Motor neuron (in vitro differentiated cells): ENCODE measurements at regions not wholly inside any gene's neighbourhood (a gene's known extent, or its start where the extent isn't known, plus 50 kb on each side); places are given as distances from the start of the nearest gene placed in this dataset.
A peak's percentile ranks its signal among the peaks of the same experiment; 100 is the strongest.

Experiments used
- ATAC-seq, 8 experiments: fragments of 200-7000 bp; cut with Tn5 transposase; replicated peaks in 6 of 8; 2 replicates each; pipeline ENCODE4 v1.8.0; 2021; ENCODE audit warnings: mild to moderate bottlenecking in 8 of 8, moderate library complexity in 8 of 8
- H3K27ac ChIP-seq, 2 donors: fragments of 250-450 bp; sonication (Bioruptor Pico); 2 replicates each; pipeline ENCODE4 v1.9.0; 2021; ENCODE audit warnings: antibody characterized with exemption in 2 of 2, mild to moderate bottlenecking in 2 of 2, moderate library complexity in 1 of 2
- H3K4me1 ChIP-seq, 2 donors: fragments of 250-450 bp; sonication (Bioruptor Pico); replicated peaks in 1 of 2; 2 replicates each; pipeline ENCODE4 v1.6.1; 2021; ENCODE audit warnings: antibody characterized with exemption in 2 of 2, mild to moderate bottlenecking in 2 of 2, moderate library complexity in 1 of 2
- H3K4me3 ChIP-seq, 5 donors: fragments of 250-450 bp; sonication (Bioruptor Pico); 2 replicates each; pipeline ENCODE4 v1.9.0; 2021; ENCODE audit warnings: antibody characterized with exemption in 5 of 5, mild to moderate bottlenecking in 5 of 5, moderate library complexity in 4 of 5
- WGBS, 10 experiments: fragments of 450-650 bp; shearing (Covaris generic); methylation state at CpG; one replicate each; pipeline ENCODE4 v1.0.0; 2022; 5-methylcytosine and 5-hydroxymethylcytosine counted together
- in situ Hi-C, 9 experiments: fragments of 400-800 bp; cut with MboI; loops; one replicate each; pipeline ENCODE4 v1.15.0; 2021; ENCODE audit warnings: low sequenced_read_pairs in 9 of 9, low pct_unique_long_range_greater_than_20kb in 2 of 9; ENCODE audit not compliant: unreplicated experiment in 9 of 9

DNA sequence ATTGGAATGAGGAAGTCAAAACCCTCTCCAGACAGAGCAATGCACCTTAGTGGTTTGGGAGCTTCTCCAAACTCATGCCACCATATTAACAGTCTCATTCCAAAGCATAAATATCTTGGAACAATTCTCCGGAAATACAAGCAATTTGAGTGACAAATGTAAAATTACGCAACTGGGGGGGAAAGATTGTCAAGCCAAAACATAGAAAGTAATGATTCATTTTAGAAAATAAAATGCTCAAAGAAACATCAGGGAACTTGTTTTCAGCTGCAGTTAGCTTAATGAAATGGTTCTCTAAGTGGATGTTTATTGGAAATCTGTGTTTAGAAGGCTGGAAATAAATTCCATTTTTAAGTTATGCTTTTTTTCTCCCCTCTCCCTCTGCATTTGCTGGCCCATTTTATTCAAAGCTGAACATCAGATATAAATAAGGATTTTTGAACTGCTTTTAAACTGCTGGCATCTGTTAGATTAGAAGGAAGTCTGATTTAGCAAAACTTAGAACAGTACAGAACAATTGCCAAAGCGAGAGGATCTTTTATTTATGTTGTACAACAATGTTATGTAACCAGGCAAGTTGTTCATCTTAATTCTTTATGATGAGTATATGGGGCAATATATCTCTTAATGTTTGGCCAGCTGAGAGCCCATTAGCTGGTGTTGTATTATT is 551.9 kb downstream of the PRELID2 start:
- in situ Hi-C loops, result no loop called here
- no peak for ATAC-seq
- WGBS, 10 experiments, result 35 to 100% (median 75%) methylated on average over 1 to 3 of the region's 3 CpGs; no CpG with 5 or more reads in 1 of the 10 experiments
- Histone ChIP-seq H3K4me1 (peaks cover 0 to 17% of the 10 kb centered on the region in 2 donors), H3K4me3 (no peak overlapping the region), H3K27ac (no peak overlapping the region)

DNA sequence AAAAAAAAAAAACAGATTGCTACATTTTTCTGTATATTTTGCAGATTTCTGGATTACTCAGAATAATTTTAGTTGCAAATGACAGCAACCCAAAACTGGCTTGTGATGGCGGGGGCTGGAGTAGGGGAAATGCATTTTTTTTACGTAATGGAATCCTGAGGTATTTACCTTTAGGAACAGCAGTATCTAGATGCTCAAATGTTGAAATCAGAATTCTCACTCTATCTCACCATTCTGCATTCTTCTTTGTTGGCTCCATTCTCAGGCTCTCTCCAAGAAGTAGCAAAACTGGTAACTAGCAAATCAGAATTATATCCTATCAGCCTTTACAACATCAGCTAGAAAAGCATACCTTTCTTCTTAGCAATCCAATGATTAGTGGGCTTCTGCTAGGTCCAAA is 554.3 kb downstream of the PRELID2 start:
- no peak for ATAC-seq
- in situ Hi-C loops, result no loop called here
- 44 to 100% (median 94%) methylated on average over 1 to 2 of the region's 2 CpGs; no CpG with 5 or more reads in 3 of the 10 experiments for WGBS, 10 experiments

DNA sequence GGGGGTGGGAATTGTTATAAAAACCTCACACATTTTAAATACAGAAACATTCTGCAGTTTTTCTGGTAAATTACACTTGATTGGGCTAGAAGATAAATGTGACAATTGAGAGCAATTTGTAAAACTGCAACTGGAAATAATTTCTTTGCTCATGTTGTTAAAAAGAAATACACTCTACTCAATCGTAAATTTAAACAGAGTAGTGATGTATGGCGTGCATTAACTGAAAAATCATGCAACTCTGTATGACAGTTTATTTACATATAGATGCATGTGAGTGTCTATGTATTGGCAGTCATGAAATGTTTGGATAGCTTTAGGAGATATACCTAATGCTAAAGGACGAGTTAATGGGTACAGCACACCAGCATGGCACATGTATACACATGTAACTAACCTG is 554.9 kb downstream of the PRELID2 start:
- in situ Hi-C loops, result no loop called here
- Histone ChIP-seq H3K4me3 (no peak overlapping the region), H3K27ac (no peak overlapping the region), H3K4me1 (peaks cover 0 to 17% of the 10 kb centered on the region in 2 donors)
- WGBS, 10 experiments, result 19 to 100% (median 74%) methylated on average over 1 to 3 of the region's 3 CpGs; no CpG with 5 or more reads in 1 of the 10 experiments
- ATAC-seq, result peak in 3 of 8 experiments; percentile 53 to 54 (median 53)

More for the DNA sequence above, 554.3 kb downstream of the PRELID2 start:
- peaks cover 0 to 17% of the 10 kb centered on the region in 2 donors for H3K4me1 ChIP-seq
- H3K4me3 ChIP-seq, result no peak overlapping the region
- no peak overlapping the region for H3K27ac ChIP-seq

DNA sequence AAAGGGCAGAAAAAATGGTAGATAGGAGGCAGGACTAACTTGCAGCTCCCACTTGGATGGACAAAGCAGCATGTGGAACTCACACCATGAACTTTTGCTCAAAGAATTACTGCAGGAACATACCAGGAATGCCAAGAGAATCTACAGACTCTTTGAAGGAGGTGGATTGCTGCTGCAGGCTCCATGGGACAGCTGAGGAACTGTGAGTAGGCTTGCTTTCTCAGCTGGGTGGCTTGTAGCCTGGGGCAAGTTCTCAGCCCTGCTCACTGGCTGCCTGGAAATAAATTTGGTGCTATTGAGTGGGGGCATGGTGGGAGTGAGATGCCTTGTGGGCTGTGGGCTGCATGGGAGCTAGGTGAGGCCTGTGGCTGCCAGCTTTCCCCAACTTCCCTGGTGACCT is 574.5 kb downstream of the PRELID2 start:
- ATAC-seq, result no peak
- Histone ChIP-seq H3K27ac (no peak overlapping the region), H3K4me3 (no peak overlapping the region), H3K4me1 (no peaks in the 10 kb centered on the region)
- in situ Hi-C loops, result no loop called here

DNA sequence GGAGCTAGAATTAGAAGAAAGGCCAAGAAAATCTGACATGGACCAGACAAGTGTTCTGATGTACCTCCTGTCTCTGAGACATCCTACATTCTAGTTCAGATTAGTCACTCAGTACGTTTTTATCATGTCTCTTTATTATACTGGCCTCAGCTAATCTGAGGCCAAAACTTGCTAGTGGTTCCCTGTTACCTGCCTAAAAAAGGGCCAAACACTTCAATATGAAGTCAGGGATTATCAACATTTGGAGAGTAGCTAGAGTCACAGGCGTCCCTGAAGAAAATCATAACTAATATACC is 587.4 kb downstream of the PRELID2 start:
- in situ Hi-C loops, result loop anchor here in 1 of 9 experiments (25.0 kb wide), 1 partner anchor 1035 kb away; no protein-coding TSS in a partner anchor
- WGBS, 10 experiments, result 40 to 100% (median 78%) methylated on average over 1 to 2 of the region's 2 CpGs; no CpG with 5 or more reads in 1 of the 10 experiments

DNA sequence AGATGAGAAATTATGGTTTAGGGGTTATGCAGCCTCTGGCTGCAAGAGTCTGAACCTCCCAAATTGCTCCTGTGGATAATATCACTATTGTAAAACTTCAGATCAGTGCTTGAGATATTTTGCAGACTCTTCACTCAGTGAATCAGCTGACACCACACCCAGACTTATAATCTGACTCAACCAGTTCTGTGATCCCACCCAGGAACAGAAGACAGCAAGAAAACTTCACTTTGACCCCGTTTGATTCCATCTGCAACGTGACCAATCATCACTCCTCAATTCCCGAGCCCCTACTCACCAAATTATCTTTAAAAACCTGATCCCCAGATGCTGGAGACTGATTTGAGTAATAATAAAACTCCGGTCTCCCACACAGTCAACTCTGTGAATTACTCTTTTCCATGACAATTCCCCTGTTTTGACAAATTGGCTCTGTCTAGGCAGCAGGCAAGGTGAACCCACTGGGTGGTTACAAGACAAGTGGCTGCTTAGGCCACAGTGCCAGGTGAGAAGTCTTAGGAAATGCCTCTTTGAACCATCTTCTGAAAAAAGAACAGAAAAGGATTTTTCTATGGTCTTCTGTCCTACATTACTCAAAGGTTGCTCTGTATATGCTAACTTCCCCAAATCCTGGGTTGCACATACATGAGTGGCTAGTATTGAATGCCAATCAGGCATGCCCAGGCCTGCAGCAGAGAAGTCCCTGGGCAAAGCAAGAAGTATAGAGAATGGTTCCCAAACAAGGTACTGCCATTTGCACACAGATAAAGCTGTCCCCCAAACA is 588.0 kb downstream of the PRELID2 start:
- in situ Hi-C loops, result loop anchor here in 1 of 9 experiments (25.0 kb wide), 1 partner anchor 1035 kb away; no protein-coding TSS in a partner anchor
- 0 to 76% (median 46%) methylated on average over 1 to 4 of the region's 4 CpGs; no CpG with 5 or more reads in 2 of the 10 experiments for WGBS, 10 experiments
- peak in 2 of 8 experiments; percentile 75 to 87 for ATAC-seq
- no peak overlapping the region for H3K4me3 ChIP-seq
- peaks cover 0 to 24% of the 10 kb centered on the region in 2 donors for H3K4me1 ChIP-seq
- H3K27ac ChIP-seq, result no peak overlapping the region

More for the DNA sequence above, 587.4 kb downstream of the PRELID2 start:
- no peak for ATAC-seq
- H3K27ac ChIP-seq, result no peak overlapping the region
- no peak overlapping the region for H3K4me3 ChIP-seq
- H3K4me1 ChIP-seq, result peaks cover 0 to 18% of the 10 kb centered on the region in 2 donors

DNA sequence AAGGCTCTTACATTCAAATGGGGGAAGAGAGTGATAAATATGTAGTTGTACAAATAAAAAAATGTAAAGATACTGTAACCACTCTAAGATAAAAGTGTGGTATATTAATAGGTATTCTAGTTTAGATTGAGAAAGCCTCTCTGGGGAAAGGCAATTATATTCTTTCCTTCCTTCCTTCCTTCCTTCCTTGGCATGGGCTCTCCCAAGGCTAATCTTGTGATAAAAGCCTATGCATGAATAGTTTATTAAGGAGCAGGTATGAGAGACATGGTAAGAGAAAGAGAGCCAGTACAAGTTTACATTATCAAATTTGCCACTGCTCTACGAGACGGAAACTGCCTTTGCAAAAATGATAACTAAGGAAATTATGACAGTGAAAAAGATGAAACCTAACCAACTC is 588.8 kb downstream of the PRELID2 start:
- ATAC-seq, result no peak
- WGBS, 10 experiments, result 70 to 100% (median 98%) methylated on average over 1 to 2 of the region's 2 CpGs; no CpG with 5 or more reads in 2 of the 10 experiments
- Histone ChIP-seq H3K27ac (no peak overlapping the region), H3K4me1 (peaks cover 0 to 29% of the 10 kb centered on the region in 2 donors), H3K4me3 (no peak overlapping the region)
- in situ Hi-C loops, result loop anchor here in 1 of 9 experiments (25.0 kb wide), 1 partner anchor 1034 kb away; no protein-coding TSS in a partner anchor

DNA sequence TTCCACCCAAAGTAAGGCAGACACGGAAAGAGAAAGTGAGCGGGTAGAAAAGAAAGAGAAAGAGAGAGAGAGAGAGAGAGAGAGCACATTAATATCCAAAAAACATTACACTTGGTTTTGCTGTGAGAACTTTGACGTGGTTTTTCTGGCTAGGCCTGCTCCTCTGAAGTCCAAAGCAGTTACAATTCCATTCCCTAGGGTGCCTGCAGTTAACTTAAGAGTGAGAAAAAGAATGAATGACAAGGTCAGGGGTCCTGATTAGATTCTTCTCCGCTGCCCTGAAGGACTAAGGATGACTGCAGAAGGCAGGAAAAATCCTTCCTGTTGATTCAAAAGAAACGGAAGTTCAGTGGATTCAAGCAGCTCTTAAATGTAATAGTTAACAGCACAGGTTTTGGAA is 589.8 kb downstream of the PRELID2 start:
- WGBS, 10 experiments, result 0 to 61% (median 37%) methylated on average over 1 to 5 of the region's 5 CpGs
- Histone ChIP-seq H3K27ac (no peak overlapping the region), H3K4me3 (no peak overlapping the region), H3K4me1 (peaks cover 0 to 29% of the 10 kb centered on the region in 2 donors)
- in situ Hi-C loops, result loop anchor here in 1 of 9 experiments (25.0 kb wide), 1 partner anchor 1033 kb away; no protein-coding TSS in a partner anchor
- peak in 1 of 8 experiments; percentile 36 for ATAC-seq

DNA sequence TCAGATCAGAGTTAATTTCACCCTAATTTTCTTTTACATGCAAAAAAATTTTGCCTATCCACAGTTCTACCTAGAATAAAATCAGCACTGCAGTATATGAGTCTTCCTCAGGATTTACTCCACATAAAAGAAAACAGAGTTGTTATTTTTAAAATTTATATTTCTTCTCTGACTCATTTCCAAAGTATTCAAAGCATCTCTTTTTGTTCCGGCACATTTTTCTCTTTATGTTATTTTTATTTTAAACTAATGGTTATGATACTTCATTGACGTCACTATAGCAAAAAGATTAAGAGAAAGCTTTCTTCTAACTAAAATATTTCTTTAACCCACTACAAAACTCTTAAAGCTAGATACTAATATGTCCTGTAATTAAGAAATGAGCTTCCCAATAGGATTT is 590.4 kb downstream of the PRELID2 start:
- no peak for ATAC-seq
- Histone ChIP-seq H3K4me1 (peaks cover 0 to 25% of the 10 kb centered on the region in 2 donors), H3K4me3 (no peak overlapping the region), H3K27ac (no peak overlapping the region)
- WGBS, 10 experiments, result 4 to 100% (median 90%) methylated on average over 2 of the region's 2 CpGs; no CpG with 5 or more reads in 1 of the 10 experiments
- in situ Hi-C loops, result loop anchor here in 1 of 9 experiments (25.0 kb wide), 1 partner anchor 1032 kb away; no protein-coding TSS in a partner anchor

DNA sequence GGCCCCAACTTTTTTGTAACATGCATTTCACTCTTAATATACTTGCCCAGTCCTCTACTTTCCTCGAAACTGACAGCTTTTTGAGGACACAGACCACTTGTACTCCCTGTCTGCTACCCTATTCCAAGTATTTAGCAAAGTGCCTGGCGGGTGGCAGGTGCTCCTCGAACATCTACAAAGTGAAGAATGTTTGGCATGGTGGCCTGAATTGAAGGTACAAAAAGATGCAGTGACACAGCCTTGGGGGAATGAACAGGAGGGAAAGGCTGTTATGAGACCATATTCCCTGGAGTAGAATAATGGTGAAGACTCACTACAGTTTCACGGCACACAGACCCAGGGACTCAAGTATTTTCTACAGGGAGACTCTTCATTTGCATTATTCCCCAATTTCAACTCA is 590.9 kb downstream of the PRELID2 start:
- WGBS, 10 experiments, result 40 to 100% (median 90%) methylated on average over 1 to 4 of the region's 4 CpGs; no CpG with 5 or more reads in 1 of the 10 experiments
- in situ Hi-C loops, result loop anchor here in 1 of 9 experiments (25.0 kb wide), 1 partner anchor 1032 kb away; no protein-coding TSS in a partner anchor
- Histone ChIP-seq H3K27ac (no peak overlapping the region), H3K4me3 (no peak overlapping the region), H3K4me1 (peaks cover 0 to 22% of the 10 kb centered on the region in 2 donors)
- ATAC-seq, result no peak

DNA sequence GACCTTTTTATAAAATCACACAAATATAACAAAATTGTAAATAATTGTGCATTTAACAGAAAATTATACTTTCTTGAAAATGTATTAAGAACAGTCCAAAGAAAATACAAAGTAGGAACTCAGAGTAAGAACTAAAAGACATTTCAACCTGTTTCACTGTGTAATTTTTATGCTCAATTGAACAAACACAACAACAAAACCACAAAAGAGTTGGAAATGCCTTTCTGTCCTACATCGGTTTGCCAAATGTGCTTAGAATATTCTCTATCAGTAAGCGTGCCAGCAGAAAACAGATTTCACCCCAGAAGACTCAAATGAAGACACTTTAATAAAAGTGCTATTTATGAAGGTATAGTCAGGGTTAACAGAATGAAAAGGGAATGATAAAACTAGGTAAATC is 592.1 kb downstream of the PRELID2 start:
- in situ Hi-C loops, result loop anchor here in 1 of 9 experiments (25.0 kb wide), 1 partner anchor 1031 kb away; no protein-coding TSS in a partner anchor

DNA sequence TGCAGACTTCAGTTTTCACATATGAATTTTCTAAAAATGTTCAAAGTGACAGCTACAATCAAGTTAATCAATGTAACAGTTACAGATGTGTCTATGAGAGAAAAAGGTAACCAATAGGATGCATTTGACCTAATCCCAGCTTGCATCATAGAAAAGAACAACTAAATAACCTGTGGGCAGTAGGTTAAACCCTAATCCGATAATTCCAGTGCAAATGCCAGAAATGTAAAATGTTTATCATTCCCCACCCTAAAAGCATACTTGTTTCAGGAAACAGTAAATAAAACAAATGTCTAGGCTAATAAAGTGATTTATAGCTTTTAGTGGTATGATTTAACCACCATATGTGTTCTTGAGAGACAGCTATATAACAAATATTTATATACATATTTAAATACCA is 592.6 kb downstream of the PRELID2 start:
- in situ Hi-C loops, result loop anchor here in 1 of 9 experiments (25.0 kb wide), 1 partner anchor 1030 kb away; no protein-coding TSS in a partner anchor
- WGBS, 10 experiments, result 20 to 100% (median 100%) methylated on average over 1 of the region's 1 CpG; no CpG with 5 or more reads in 3 of the 10 experiments
- ATAC-seq, result no peak
- H3K27ac ChIP-seq, result no peak overlapping the region
- no peak overlapping the region for H3K4me3 ChIP-seq
- H3K4me1 ChIP-seq, result peaks cover 0 to 25% of the 10 kb centered on the region in 2 donors

More for the DNA sequence above, 592.1 kb downstream of the PRELID2 start:
- no peak for ATAC-seq
- Histone ChIP-seq H3K4me3 (no peak overlapping the region), H3K27ac (no peak overlapping the region), H3K4me1 (peaks cover 0 to 22% of the 10 kb centered on the region in 2 donors)
- 19 to 45% (median 35%) methylated on average over 1 to 2 of the region's 2 CpGs for WGBS, 10 experiments

DNA sequence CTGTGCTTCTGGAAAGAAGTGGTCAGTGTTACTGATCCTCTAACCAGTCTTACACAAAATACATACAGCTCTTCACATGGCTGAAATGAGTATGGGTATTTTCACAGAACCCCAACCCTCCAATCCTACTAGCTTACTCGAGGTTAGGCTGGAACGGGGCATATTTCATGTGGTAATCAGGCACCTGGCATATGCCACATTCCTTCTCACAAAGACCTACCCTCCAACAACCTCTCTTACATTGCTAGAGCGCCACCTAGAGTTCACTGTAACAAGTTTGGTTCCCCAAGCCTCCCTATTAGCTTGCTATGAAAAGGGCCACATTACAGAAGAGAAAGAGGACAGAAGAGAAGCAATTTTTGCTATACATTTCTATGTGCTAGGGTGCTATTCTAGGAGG is 597.3 kb downstream of the PRELID2 start:
- Histone ChIP-seq H3K27ac (no peak overlapping the region), H3K4me1 (peaks cover 0 to 17% of the 10 kb centered on the region in 2 donors), H3K4me3 (no peak overlapping the region)
- in situ Hi-C loops, result loop anchor here in 1 of 9 experiments (25.0 kb wide), 1 partner anchor 1026 kb away; no protein-coding TSS in a partner anchor
- 0 to 60% (median 7%) methylated on average over 1 to 3 of the region's 3 CpGs; no CpG with 5 or more reads in 3 of the 10 experiments for WGBS, 10 experiments
- peak in 4 of 8 experiments; percentile 73 to 90 (median 86) for ATAC-seq
